ENCODE measurements at regions not wholly inside any gene's neighbourhood (a gene's known extent, or its start where the extent isn't known, plus 50 kb on each side); places are given as distances from the start of the nearest gene placed in this dataset.

DNA sequence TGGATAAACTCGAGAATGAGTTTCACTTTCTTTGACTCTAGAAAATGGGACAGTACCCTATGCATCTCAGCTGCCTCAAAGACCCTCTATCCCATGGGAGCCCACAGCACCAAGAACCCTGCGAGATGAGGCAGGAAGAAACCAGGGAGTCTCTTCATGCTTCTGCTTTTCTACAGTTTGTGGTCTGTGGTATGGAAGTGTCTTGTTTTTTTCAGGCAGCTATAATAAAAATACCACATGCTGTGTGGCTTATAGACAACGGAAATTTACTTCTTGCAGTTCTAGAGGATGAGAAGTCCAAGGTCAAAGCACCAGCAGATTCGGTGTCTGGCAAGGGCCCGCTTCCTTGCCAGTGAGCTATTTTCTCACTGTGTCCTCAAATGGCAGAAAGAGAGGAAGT is 257.9 kb downstream of the SUCLG1 start:
- no peak for DNase-seq (ENCODE audit: extremely low read depth, insufficient read length)
- H3K36me3 ChIP-seq (ENCODE audit: control insufficient read depth, insufficient read depth, low read length), result no peaks in the 10 kb centered on the region
- H3K27me3 ChIP-seq (replicated peaks; ENCODE audit: control insufficient read depth, insufficient read depth, low read length), result no peaks in the 10 kb centered on the region
- no peak overlapping the region for H3K4me3 ChIP-seq (replicated peaks; ENCODE audit: low read depth, low read length)
- TF ChIP-seq, protein P1, sequence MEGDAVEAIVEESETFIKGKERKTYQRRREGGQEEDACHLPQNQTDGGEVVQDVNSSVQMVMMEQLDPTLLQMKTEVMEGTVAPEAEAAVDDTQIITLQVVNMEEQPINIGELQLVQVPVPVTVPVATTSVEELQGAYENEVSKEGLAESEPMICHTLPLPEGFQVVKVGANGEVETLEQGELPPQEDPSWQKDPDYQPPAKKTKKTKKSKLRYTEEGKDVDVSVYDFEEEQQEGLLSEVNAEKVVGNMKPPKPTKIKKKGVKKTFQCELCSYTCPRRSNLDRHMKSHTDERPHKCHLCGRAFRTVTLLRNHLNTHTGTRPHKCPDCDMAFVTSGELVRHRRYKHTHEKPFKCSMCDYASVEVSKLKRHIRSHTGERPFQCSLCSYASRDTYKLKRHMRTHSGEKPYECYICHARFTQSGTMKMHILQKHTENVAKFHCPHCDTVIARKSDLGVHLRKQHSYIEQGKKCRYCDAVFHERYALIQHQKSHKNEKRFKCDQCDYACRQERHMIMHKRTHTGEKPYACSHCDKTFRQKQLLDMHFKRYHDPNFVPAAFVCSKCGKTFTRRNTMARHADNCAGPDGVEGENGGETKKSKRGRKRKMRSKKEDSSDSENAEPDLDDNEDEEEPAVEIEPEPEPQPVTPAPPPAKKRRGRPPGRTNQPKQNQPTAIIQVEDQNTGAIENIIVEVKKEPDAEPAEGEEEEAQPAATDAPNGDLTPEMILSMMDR (IDR thresholded peaks at IDR 0.05; ENCODE audit: insufficient read depth, low read length, poor library complexity, severe bottlenecking), result no peak

- H3K27me3 ChIP-seq (replicated peaks; ENCODE audit: control insufficient read depth, insufficient read depth, low read length), result no peaks in the 10 kb centered on the region
- no peak for DNase-seq (ENCODE audit: extremely low read depth, insufficient read length)
- no peaks in the 10 kb centered on the region for H3K36me3 ChIP-seq (ENCODE audit: control insufficient read depth, insufficient read depth, low read length)
- H3K4me3 ChIP-seq (replicated peaks; ENCODE audit: low read depth, low read length), result no peak overlapping the region
- TF ChIP-seq, protein P1 (IDR thresholded peaks at IDR 0.05; ENCODE audit: insufficient read depth, low read length, poor library complexity, severe bottlenecking), result no peak
Measured at GRCh38 chr2:84197901-84198300, 261.2 kb downstream of the SUCLG1 start.

DNA sequence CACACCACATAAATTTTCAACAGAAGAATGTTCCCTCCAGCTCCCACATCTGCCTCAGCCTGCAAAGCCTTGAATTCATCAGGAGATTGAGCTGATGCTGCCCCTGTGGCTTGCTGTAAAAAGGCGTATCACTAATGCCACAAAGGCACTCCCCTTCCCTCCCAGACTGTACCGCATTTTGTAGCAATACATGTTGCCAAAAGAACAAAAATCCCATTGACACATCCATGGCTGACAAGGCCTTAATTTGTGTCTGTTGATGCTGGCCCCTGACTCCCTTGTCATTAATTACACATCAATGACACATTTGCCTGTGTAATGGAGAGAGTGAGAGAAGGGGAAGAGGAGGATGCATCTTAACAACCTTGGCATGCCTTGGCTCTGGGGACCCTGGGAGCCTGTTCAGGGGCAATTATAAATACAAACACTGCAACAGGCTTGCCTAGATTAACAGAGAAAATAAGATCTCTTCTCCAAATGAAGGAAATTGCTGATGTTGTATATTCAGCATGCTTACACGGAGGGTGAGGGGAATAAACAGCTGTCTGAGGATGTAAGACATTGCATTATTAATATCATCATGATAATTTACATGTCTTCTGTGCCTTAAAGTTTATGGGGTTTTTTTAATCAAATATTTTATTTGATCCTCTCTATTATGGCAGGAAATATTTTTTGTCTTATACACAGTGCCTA is 264.0 kb downstream of the SUCLG1 start:
- DNase-seq (ENCODE audit: extremely low read depth, insufficient read length), result no peak
- Histone ChIP-seq H3K27me3 (replicated peaks; ENCODE audit: control insufficient read depth, insufficient read depth, low read length) (no peaks in the 10 kb centered on the region), H3K4me3 (replicated peaks; ENCODE audit: low read depth, low read length) (no peak overlapping the region), H3K36me3 (ENCODE audit: control insufficient read depth, insufficient read depth, low read length) (no peaks in the 10 kb centered on the region)
- TF ChIP-seq, protein P1 (IDR thresholded peaks at IDR 0.05; ENCODE audit: insufficient read depth, low read length, poor library complexity, severe bottlenecking), result no peak

- TF ChIP-seq, protein P1 (IDR thresholded peaks at IDR 0.05; ENCODE audit: insufficient read depth, low read length, poor library complexity, severe bottlenecking), result no peak
- no peak for DNase-seq (ENCODE audit: extremely low read depth, insufficient read length)
Measured at GRCh38 chr2:84194181-84194580, 264.9 kb downstream of the SUCLG1 start.

GRCh38 chr2:84187258-84187657 is 271.8 kb downstream of the SUCLG1 start:
- no peak overlapping the region for H3K4me3 ChIP-seq (replicated peaks; ENCODE audit: low read depth, low read length)
- no peak for DNase-seq (ENCODE audit: extremely low read depth, insufficient read length)
- TF ChIP-seq, protein P1 (IDR thresholded peaks at IDR 0.05; ENCODE audit: insufficient read depth, low read length, poor library complexity, severe bottlenecking), result no peak
- H3K27me3 ChIP-seq (replicated peaks; ENCODE audit: control insufficient read depth, insufficient read depth, low read length), result no peaks in the 10 kb centered on the region
- no peaks in the 10 kb centered on the region for H3K36me3 ChIP-seq (ENCODE audit: control insufficient read depth, insufficient read depth, low read length)

More at GRCh38 chr2:84194181-84194580, 264.9 kb downstream of the SUCLG1 start:
- Histone ChIP-seq H3K36me3 (ENCODE audit: control insufficient read depth, insufficient read depth, low read length) (no peaks in the 10 kb centered on the region), H3K4me3 (replicated peaks; ENCODE audit: low read depth, low read length) (no peak overlapping the region), H3K27me3 (replicated peaks; ENCODE audit: control insufficient read depth, insufficient read depth, low read length) (no peaks in the 10 kb centered on the region)

- H3K4me3 ChIP-seq (replicated peaks; ENCODE audit: low read depth, low read length), result no peak overlapping the region
- DNase-seq (ENCODE audit: extremely low read depth, insufficient read length), result no peak
- no peaks in the 10 kb centered on the region for H3K27me3 ChIP-seq (replicated peaks; ENCODE audit: control insufficient read depth, insufficient read depth, low read length)
- no peaks in the 10 kb centered on the region for H3K36me3 ChIP-seq (ENCODE audit: control insufficient read depth, insufficient read depth, low read length)
- TF ChIP-seq, protein P1 (IDR thresholded peaks at IDR 0.05; ENCODE audit: insufficient read depth, low read length, poor library complexity, severe bottlenecking), result no peak
Measured at GRCh38 chr2:84181927-84182326, 277.2 kb downstream of the SUCLG1 start.
